ENCODE measurements at regions not wholly inside any gene's neighbourhood (a gene's known extent, or its start where the extent isn't known, plus 50 kb on each side); places are given as distances from the start of the nearest gene placed in this dataset.

DNA sequence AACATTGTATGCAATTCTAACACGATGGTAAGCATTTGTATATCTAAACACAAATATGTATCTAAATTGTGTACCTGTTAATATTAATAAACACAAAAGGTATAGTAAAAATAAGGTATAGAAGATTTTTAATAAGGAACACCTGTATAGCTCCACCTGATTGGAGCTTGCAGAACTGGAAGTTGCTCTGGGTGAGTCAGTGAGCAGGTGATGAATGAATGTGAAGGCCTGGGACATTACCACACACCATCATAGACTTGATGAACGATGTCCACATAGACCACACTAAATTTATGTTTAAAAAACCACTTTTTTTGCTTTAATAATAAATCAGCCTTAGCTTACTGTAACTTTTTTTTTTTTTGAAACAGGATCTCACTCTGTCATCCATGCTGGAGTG, 97.6 kb upstream of the CLMP start:
- H3K4me2 ChIP-seq (replicated peaks; ENCODE audit: extremely low read depth, low read length, poor library complexity, severe bottlenecking) = no peak overlapping the region
- intact Hi-C loops (cut with micrococcal nuclease) = no loop called here
- H2AFZ ChIP-seq (ENCODE audit: insufficient read depth, low read depth, low read length, poor library complexity, severe bottlenecking) = no peak overlapping the region
- no peak overlapping the region for H3K4me3 ChIP-seq (replicated peaks in 1 of 3; ENCODE audit: low read depth in 2 of 3, low read length in 3 of 3)
- no peaks in the 10 kb centered on the region for H3K36me3 ChIP-seq (replicated peaks in 1 of 2; ENCODE audit: control insufficient read depth in 1 of 2, insufficient read depth in 2 of 2, low read length in 2 of 2)
- Mint-ChIP-seq H3K36me3 (no peaks in the 10 kb centered on the region), H3K4me3 (no peak overlapping the region), H3K9me3 (peaks cover 0 to 4% (median under 1%) of the 10 kb centered on the region in 7 donors), H3K4me1 (no peaks in the 10 kb centered on the region), H3K27me3 (ENCODE audit: low read depth in 3 of 3) (peaks cover 0 to 2% (median 1%) of the 10 kb centered on the region in 3 donors), H3K27ac (no peak overlapping the region)
- no CpG with 5 or more reads among the region's 2 CpGs for WGBS (ENCODE audit: insufficient coverage)
- no peak overlapping the region for H3K9ac ChIP-seq (ENCODE audit: insufficient read depth, low read length, poor library complexity, severe bottlenecking)
- H3K4me1 ChIP-seq (ENCODE audit: control insufficient read depth in 1 of 2, insufficient read depth in 2 of 2, low read length in 2 of 2) = no peaks in the 10 kb centered on the region
- H3K27ac ChIP-seq (ENCODE audit: low read depth in 1 of 2, low read length in 2 of 2) = no peak overlapping the region
- DNase-seq = no peak
- no peaks in the 10 kb centered on the region for H4K20me1 ChIP-seq (ENCODE audit: insufficient read depth, low read length)
- H3K79me2 ChIP-seq (ENCODE audit: insufficient read depth, low read length) = no peaks in the 10 kb centered on the region
- no peaks in the 10 kb centered on the region for H3K27me3 ChIP-seq (ENCODE audit: control insufficient read depth in 2 of 2, insufficient read depth in 2 of 2, low read length in 2 of 2)
- TF ChIP-seq, protein P1, sequence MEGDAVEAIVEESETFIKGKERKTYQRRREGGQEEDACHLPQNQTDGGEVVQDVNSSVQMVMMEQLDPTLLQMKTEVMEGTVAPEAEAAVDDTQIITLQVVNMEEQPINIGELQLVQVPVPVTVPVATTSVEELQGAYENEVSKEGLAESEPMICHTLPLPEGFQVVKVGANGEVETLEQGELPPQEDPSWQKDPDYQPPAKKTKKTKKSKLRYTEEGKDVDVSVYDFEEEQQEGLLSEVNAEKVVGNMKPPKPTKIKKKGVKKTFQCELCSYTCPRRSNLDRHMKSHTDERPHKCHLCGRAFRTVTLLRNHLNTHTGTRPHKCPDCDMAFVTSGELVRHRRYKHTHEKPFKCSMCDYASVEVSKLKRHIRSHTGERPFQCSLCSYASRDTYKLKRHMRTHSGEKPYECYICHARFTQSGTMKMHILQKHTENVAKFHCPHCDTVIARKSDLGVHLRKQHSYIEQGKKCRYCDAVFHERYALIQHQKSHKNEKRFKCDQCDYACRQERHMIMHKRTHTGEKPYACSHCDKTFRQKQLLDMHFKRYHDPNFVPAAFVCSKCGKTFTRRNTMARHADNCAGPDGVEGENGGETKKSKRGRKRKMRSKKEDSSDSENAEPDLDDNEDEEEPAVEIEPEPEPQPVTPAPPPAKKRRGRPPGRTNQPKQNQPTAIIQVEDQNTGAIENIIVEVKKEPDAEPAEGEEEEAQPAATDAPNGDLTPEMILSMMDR (IDR thresholded peaks at IDR 0.05) = no peak
- H3K9me3 ChIP-seq (replicated peaks in 1 of 2; ENCODE audit: control insufficient read depth in 1 of 2, insufficient read depth in 1 of 2, low read length in 2 of 2) = no peaks in the 10 kb centered on the region

DNA sequence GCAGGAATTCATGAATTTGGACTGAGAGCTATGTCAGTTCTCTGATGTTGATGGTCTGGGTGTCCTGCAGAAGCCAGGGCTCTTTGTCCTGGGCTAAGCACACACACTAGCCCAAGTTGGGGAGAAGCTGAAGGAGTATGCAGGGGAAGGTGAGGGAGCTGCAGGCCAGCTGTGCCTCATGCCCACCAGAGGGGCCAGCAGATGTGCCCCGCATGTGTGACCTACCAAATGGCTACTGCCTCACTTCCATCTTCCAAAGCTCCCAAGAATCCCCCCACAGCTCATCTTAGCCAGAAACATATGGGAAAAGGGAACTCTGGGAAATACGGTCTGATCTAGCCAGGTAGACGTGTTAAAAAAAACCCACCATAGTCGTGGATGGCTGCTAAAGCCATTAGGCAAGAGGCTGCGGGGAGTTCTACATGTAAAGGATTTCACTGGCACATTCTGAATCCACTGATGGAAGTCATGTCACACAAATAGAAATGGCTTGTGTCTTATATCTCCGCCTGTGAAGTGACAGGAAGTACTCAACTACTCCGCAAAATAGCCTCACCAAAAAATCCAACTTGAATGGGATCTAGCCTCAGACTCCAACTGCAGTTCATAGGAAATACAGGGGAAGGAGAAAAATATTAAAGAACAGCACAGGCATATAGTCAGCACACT, 96.3 kb upstream of the CLMP start:
- no peaks in the 10 kb centered on the region for H3K4me1 ChIP-seq (ENCODE audit: control insufficient read depth in 1 of 2, insufficient read depth in 2 of 2, low read length in 2 of 2)
- H3K79me2 ChIP-seq (ENCODE audit: insufficient read depth, low read length) = no peaks in the 10 kb centered on the region
- H3K36me3 ChIP-seq (replicated peaks in 1 of 2; ENCODE audit: control insufficient read depth in 1 of 2, insufficient read depth in 2 of 2, low read length in 2 of 2) = no peaks in the 10 kb centered on the region
- H3K27ac ChIP-seq (ENCODE audit: low read depth in 1 of 2, low read length in 2 of 2) = no peak overlapping the region
- Mint-ChIP-seq H3K36me3 (no peaks in the 10 kb centered on the region), H3K27me3 (ENCODE audit: low read depth in 3 of 3) (peaks cover 0 to 2% (median 1%) of the 10 kb centered on the region in 3 donors), H3K27ac (peak overlapping the region in 1 of 7 donors; percentile 30), H3K4me1 (peaks cover 3% of the 10 kb centered on the region), H3K9me3 (peaks cover 0 to 6% (median 3%) of the 10 kb centered on the region in 7 donors), H3K4me3 (no peak overlapping the region)
- intact Hi-C loops (cut with micrococcal nuclease) = no loop called here
- no peak overlapping the region for H3K4me3 ChIP-seq (replicated peaks in 1 of 3; ENCODE audit: low read depth in 2 of 3, low read length in 3 of 3)
- H2AFZ ChIP-seq (ENCODE audit: insufficient read depth, low read depth, low read length, poor library complexity, severe bottlenecking) = no peak overlapping the region
- no peak for DNase-seq
- H3K4me2 ChIP-seq (replicated peaks; ENCODE audit: extremely low read depth, low read length, poor library complexity, severe bottlenecking) = no peak overlapping the region
- H4K20me1 ChIP-seq (ENCODE audit: insufficient read depth, low read length) = no peaks in the 10 kb centered on the region
- TF ChIP-seq, protein P1 (IDR thresholded peaks at IDR 0.05) = no peak
- no peaks in the 10 kb centered on the region for H3K27me3 ChIP-seq (ENCODE audit: control insufficient read depth in 2 of 2, insufficient read depth in 2 of 2, low read length in 2 of 2)
- no peak overlapping the region for H3K9ac ChIP-seq (ENCODE audit: insufficient read depth, low read length, poor library complexity, severe bottlenecking)
- WGBS (ENCODE audit: insufficient coverage) = no CpG with 5 or more reads among the region's 7 CpGs
- no peaks in the 10 kb centered on the region for H3K9me3 ChIP-seq (replicated peaks in 1 of 2; ENCODE audit: control insufficient read depth in 1 of 2, insufficient read depth in 1 of 2, low read length in 2 of 2)

All from CD14-positive monocyte (primary cell).